ENCODE measurements at regions not wholly inside any gene's neighbourhood (a gene's known extent, or its start where the extent isn't known, plus 50 kb on each side); places are given as distances from the start of the nearest gene placed in this dataset.

DNA sequence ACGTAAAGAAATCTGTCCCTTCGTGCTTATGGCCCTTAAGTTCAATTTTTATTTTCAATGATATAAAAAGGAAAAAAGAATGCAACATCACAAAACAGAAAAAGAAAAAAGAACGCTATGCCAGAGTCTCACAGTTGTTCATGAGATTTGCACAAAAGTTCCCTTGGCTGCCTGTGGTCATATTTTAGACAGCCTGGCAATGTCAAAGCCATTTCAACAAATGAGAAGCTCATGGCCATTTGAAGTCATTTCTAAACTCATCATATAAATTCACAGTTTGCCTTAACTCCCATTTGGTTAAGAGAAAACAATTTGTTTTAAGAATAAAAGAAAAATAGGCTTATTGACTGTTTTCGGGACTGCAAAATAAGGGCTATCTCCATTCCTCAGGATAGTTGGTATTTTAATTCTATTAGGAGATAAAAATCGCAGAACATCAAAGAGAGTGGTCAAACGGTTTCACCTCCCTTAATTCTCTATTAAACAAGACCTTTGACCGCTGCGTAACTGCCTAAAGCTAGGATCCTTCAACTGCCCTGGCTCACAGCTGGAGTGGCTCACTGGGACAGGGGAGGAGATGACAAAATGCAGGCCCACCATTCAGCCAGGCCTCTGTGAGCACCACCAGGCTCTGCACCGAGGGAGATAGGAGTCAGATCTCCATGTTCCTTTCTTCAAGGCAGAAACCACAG, 119.2 kb upstream of the DAAM1 start:
- TF ChIP-seq TOX (CRISPR knock-in tag; IDR thresholded peaks at IDR 0.05; ENCODE audit: borderline replicate concordance), result no peak
- TF ChIP-seq BACH2 (CRISPR knock-in tag; IDR thresholded peaks at IDR 0.05; ENCODE audit: borderline replicate concordance), result no peak
- no peak for TF ChIP-seq ZFP3 (CRISPR knock-in tag; IDR thresholded peaks at IDR 0.05)
- TF ChIP-seq GLIS3 (CRISPR knock-in tag; IDR thresholded peaks at IDR 0.05), result no peak
- TF ChIP-seq ZFP30 (CRISPR knock-in tag; IDR thresholded peaks at IDR 0.05), result no peak
- TF ChIP-seq ZNF565 (CRISPR knock-in tag; conservative IDR thresholded peaks at IDR 0.05; ENCODE audit: low read depth), result no peak
- no peak for TF ChIP-seq CSDC2 (CRISPR knock-in tag; IDR thresholded peaks at IDR 0.05)
- TF ChIP-seq, protein P1, sequence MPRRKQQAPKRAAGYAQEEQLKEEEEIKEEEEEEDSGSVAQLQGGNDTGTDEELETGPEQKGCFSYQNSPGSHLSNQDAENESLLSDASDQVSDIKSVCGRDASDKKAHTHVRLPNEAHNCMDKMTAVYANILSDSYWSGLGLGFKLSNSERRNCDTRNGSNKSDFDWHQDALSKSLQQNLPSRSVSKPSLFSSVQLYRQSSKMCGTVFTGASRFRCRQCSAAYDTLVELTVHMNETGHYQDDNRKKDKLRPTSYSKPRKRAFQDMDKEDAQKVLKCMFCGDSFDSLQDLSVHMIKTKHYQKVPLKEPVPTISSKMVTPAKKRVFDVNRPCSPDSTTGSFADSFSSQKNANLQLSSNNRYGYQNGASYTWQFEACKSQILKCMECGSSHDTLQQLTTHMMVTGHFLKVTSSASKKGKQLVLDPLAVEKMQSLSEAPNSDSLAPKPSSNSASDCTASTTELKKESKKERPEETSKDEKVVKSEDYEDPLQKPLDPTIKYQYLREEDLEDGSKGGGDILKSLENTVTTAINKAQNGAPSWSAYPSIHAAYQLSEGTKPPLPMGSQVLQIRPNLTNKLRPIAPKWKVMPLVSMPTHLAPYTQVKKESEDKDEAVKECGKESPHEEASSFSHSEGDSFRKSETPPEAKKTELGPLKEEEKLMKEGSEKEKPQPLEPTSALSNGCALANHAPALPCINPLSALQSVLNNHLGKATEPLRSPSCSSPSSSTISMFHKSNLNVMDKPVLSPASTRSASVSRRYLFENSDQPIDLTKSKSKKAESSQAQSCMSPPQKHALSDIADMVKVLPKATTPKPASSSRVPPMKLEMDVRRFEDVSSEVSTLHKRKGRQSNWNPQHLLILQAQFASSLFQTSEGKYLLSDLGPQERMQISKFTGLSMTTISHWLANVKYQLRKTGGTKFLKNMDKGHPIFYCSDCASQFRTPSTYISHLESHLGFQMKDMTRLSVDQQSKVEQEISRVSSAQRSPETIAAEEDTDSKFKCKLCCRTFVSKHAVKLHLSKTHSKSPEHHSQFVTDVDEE (CRISPR knock-in tag; IDR thresholded peaks at IDR 0.05), result no peak
- TF ChIP-seq, protein P2, sequence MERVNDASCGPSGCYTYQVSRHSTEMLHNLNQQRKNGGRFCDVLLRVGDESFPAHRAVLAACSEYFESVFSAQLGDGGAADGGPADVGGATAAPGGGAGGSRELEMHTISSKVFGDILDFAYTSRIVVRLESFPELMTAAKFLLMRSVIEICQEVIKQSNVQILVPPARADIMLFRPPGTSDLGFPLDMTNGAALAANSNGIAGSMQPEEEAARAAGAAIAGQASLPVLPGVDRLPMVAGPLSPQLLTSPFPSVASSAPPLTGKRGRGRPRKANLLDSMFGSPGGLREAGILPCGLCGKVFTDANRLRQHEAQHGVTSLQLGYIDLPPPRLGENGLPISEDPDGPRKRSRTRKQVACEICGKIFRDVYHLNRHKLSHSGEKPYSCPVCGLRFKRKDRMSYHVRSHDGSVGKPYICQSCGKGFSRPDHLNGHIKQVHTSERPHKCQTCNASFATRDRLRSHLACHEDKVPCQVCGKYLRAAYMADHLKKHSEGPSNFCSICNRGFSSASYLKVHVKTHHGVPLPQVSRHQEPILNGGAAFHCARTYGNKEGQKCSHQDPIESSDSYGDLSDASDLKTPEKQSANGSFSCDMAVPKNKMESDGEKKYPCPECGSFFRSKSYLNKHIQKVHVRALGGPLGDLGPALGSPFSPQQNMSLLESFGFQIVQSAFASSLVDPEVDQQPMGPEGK (CRISPR knock-in tag; IDR thresholded peaks at IDR 0.05; ENCODE audit: borderline replicate concordance), result no peak
- TF ChIP-seq, protein P3, sequence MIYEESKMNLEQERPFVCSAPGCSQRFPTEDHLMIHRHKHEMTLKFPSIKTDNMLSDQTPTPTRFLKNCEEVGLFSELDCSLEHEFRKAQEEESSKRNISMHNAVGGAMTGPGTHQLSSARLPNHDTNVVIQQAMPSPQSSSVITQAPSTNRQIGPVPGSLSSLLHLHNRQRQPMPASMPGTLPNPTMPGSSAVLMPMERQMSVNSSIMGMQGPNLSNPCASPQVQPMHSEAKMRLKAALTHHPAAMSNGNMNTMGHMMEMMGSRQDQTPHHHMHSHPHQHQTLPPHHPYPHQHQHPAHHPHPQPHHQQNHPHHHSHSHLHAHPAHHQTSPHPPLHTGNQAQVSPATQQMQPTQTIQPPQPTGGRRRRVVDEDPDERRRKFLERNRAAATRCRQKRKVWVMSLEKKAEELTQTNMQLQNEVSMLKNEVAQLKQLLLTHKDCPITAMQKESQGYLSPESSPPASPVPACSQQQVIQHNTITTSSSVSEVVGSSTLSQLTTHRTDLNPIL (CRISPR knock-in tag; IDR thresholded peaks at IDR 0.05; ENCODE audit: low read depth), result no peak
- no peak for TF ChIP-seq ISL1 (CRISPR knock-in tag; IDR thresholded peaks at IDR 0.05)
- TF ChIP-seq RARB (CRISPR knock-in tag; IDR thresholded peaks at IDR 0.05), result no peak
- TF ChIP-seq OSR1 (CRISPR knock-in tag; IDR thresholded peaks at IDR 0.05), result no peak
- no peak for TF ChIP-seq ESRRG (CRISPR knock-in tag; IDR thresholded peaks at IDR 0.05)
- no peak for TF ChIP-seq SNAI2 (CRISPR knock-in tag; IDR thresholded peaks at IDR 0.05)
- no peak for TF ChIP-seq ZNF70 (CRISPR knock-in tag; IDR thresholded peaks at IDR 0.05)
- TF ChIP-seq ZC3H10 (CRISPR knock-in tag; IDR thresholded peaks at IDR 0.05), result no peak
- TF ChIP-seq PPARA (CRISPR knock-in tag; IDR thresholded peaks at IDR 0.05; ENCODE audit: borderline replicate concordance), result no peak
- ATAC-seq, result no peak

DNA sequence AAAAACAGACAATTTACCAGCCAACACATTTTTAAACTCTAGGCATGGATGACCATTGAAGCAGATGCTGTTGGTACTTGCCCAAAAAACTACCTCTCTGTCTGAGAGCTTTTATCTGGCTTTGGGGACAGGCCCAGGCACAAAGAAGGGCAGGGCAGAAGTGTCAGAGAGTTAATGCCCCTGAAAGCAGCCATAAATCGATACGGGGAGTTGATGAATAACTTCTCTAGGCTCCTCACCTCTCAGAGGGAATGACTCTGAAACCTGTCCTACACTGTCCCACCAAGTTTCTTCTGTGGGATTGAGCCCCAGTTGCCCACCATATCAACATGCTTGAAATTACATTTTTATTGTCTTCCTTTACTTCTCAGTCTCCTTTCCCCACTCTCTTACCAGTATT, 113.0 kb upstream of the DAAM1 start:
- TF ChIP-seq TOX (CRISPR knock-in tag; IDR thresholded peaks at IDR 0.05; ENCODE audit: borderline replicate concordance) (no peak), GLIS3 (CRISPR knock-in tag; IDR thresholded peaks at IDR 0.05) (no peak)
- TF ChIP-seq, protein P2 (CRISPR knock-in tag; IDR thresholded peaks at IDR 0.05; ENCODE audit: borderline replicate concordance), result no peak
- ATAC-seq, result no peak

DNA sequence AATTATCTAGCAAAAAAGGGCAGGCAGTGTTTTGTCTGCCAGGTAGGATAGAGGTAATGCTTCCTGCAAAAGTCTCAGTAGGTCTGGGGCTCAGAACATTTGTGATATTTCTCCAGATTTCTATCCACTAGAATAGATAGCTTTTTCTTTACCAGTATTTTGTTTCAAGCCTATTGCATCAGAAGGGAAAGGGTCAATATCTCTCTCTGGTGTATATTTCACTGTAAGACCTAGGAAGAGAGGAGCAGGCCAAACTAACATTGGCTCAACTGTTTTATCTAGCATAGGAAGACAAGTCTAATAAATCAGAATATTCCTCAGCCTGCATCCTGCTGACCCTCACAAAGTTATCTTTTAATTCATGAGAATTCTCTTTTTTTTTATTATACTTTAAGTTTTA, 106.7 kb upstream of the DAAM1 start:
- ATAC-seq, result no peak
- TF ChIP-seq SNAI2 (CRISPR knock-in tag; IDR thresholded peaks at IDR 0.05) (no peak), ZC3H10 (CRISPR knock-in tag; IDR thresholded peaks at IDR 0.05) (no peak), ARNTL (CRISPR knock-in tag; IDR thresholded peaks at IDR 0.05; ENCODE audit: borderline replicate concordance, low read depth) (no peak), ZFP30 (CRISPR knock-in tag; IDR thresholded peaks at IDR 0.05) (no peak), PPARA (CRISPR knock-in tag; IDR thresholded peaks at IDR 0.05; ENCODE audit: borderline replicate concordance) (no peak), GLIS3 (CRISPR knock-in tag; IDR thresholded peaks at IDR 0.05) (no peak), OSR1 (CRISPR knock-in tag; IDR thresholded peaks at IDR 0.05) (no peak), ISL1 (CRISPR knock-in tag; IDR thresholded peaks at IDR 0.05) (no peak), CSDC2 (CRISPR knock-in tag; IDR thresholded peaks at IDR 0.05) (no peak)
- TF ChIP-seq, protein P2 (CRISPR knock-in tag; IDR thresholded peaks at IDR 0.05; ENCODE audit: borderline replicate concordance), result no peak
- TF ChIP-seq, protein P3 (CRISPR knock-in tag; IDR thresholded peaks at IDR 0.05; ENCODE audit: low read depth), result no peak
